Effector CD4-positive, alpha-beta T cell (primary cell): ENCODE measurements at regions not wholly inside any gene's neighbourhood (a gene's known extent, or its start where the extent isn't known, plus 50 kb on each side); places are given as distances from the start of the nearest gene placed in this dataset.

Source experiments
- DNase-seq: peaks from one replicate; pipeline ENCODE4 v3.0.0-alpha.2; 2020

- no peak for DNase-seq
Observed at GRCh38 chr6:164547076-164547475, 762.3 kb downstream of the C6orf118 start.

GRCh38 chr6:164546263-164546662 lies 763.1 kb downstream of the C6orf118 start:
- DNase-seq = no peak

GRCh38 chr6:164534070-164534766 lies 775.2 kb downstream of the C6orf118 start:
- no peak for DNase-seq

- no peak for DNase-seq
Observed at GRCh38 chr6:164533045-164533362, 776.4 kb downstream of the C6orf118 start.

GRCh38 chr6:164532198-164533044 lies 777.0 kb downstream of the C6orf118 start:
- DNase-seq = no peak

- no peak for DNase-seq
Observed at GRCh38 chr6:164531736-164532135, 777.7 kb downstream of the C6orf118 start.

- DNase-seq = no peak
Observed at GRCh38 chr6:164528539-164528938, 780.9 kb downstream of the C6orf118 start.

- no peak for DNase-seq
Observed at GRCh38 chr6:164523087-164523654, 786.2 kb downstream of the C6orf118 start.

- no peak for DNase-seq
Observed at GRCh38 chr6:164520916-164521315, 788.5 kb downstream of the C6orf118 start.

GRCh38 chr6:164507206-164507940 lies 802.0 kb downstream of the C6orf118 start:
- no peak for DNase-seq

- DNase-seq = no peak
Observed at GRCh38 chr6:164505425-164505824, 804.0 kb downstream of the C6orf118 start.

GRCh38 chr6:164502833-164503232 lies 806.6 kb downstream of the C6orf118 start:
- DNase-seq = no peak

- no peak for DNase-seq
Observed at GRCh38 chr6:164495882-164496495, 813.4 kb downstream of the C6orf118 start.

GRCh38 chr6:164478426-164478825 lies 831.0 kb downstream of the C6orf118 start:
- DNase-seq = no peak

- no peak for DNase-seq
Observed at GRCh38 chr6:164477790-164478189, 831.6 kb downstream of the C6orf118 start.

- DNase-seq = no peak
Observed at GRCh38 chr6:164477101-164477500, 832.3 kb downstream of the C6orf118 start.

- DNase-seq = no peak
Observed at GRCh38 chr6:164469276-164469949, 840.0 kb downstream of the C6orf118 start.

- DNase-seq = no peak
Observed at GRCh38 chr6:164455835-164456234, 853.6 kb downstream of the C6orf118 start.

GRCh38 chr6:164453835-164454234 lies 855.6 kb downstream of the C6orf118 start:
- DNase-seq = no peak

GRCh38 chr6:164442572-164442971 lies 866.8 kb downstream of the C6orf118 start:
- no peak for DNase-seq

- DNase-seq = no peak
Observed at GRCh38 chr6:164439331-164439730, 870.1 kb downstream of the C6orf118 start.

GRCh38 chr6:164436976-164437375 lies 872.4 kb downstream of the C6orf118 start:
- DNase-seq = no peak
